ENCODE measurements at regions not wholly inside any gene's neighbourhood (a gene's known extent, or its start where the extent isn't known, plus 50 kb on each side); places are given as distances from the start of the nearest gene placed in this dataset.

- TF ChIP-seq CTCF (IDR thresholded peaks at IDR 0.05; ENCODE audit: insufficient read depth, low read length, poor library complexity, severe bottlenecking) (no peak), EZH2phosphoT487 (conservative IDR thresholded peaks at IDR 0.05; ENCODE audit: low read length) (no peak)
Observed at GRCh38 chr2:5253263-5253662, 438.9 kb upstream of the SOX11 start.
